WTC11 (cell line): ENCODE measurements at regions not wholly inside any gene's neighbourhood (a gene's known extent, or its start where the extent isn't known, plus 50 kb on each side); places are given as distances from the start of the nearest gene placed in this dataset.

Experiments
- ATAC-seq: fragments of 200-7000 bp; cut with Tn5 transposase; 2 replicates; pipeline ENCODE4 v1.10.0; 2021; ENCODE audit warnings: mild to moderate bottlenecking, moderate library complexity
- CTCF ChIA-PET: fragments of 300-600 bp; sonication (Branson Sonifier 250); formaldehyde crosslinking; loops from one replicate; lab custom pipeline; 2021; ENCODE audit warnings: antibody characterized with exemption; lab: Charles Lee
- POLR2A ChIA-PET: fragments of 350-600 bp; sonication (Branson Sonifier 250); formaldehyde crosslinking; loops from one replicate; lab custom pipeline; 2021; ENCODE audit warnings: antibody characterized with exemption; lab: Charles Lee
- DNase-seq: peaks from one replicate; pipeline ENCODE4 v3.0.0; 2021; ENCODE audit warnings: low spot score
- H3K27ac Mint-ChIP-seq: 2 replicates; pipeline ENCODE4 v1.8.0; 2021; ENCODE audit warnings: mixed read lengths
- H3K27me3 Mint-ChIP-seq: 2 replicates; pipeline ENCODE4 v1.8.0; 2021; ENCODE audit warnings: low read depth, mild to moderate bottlenecking, moderate library complexity, mixed read lengths
- H3K36me3 Mint-ChIP-seq: 2 replicates; pipeline ENCODE4 v1.8.0; 2021; ENCODE audit warnings: mixed read lengths
- H3K4me1 Mint-ChIP-seq: 2 replicates; pipeline ENCODE4 v1.8.0; 2022; ENCODE audit warnings: mixed read lengths
- H3K4me3 Mint-ChIP-seq: 2 replicates; pipeline ENCODE4 v1.8.0; 2021; ENCODE audit warnings: mild to moderate bottlenecking, moderate library complexity, mixed read lengths
- H3K9me3 Mint-ChIP-seq: 2 replicates; pipeline ENCODE4 v1.8.0; 2021; ENCODE audit warnings: mixed read lengths
- ATF1 ChIP-seq: sonication (generic); formaldehyde crosslinking; IDR thresholded peaks from 2 replicates; pipeline ENCODE4 v1.8.1; 2023; ENCODE audit warnings: mild to moderate bottlenecking, moderate library complexity, missing genetic modification reagents
- CTCF ChIP-seq: fragments of 200-600 bp; IDR thresholded peaks from 2 replicates; pipeline ENCODE4 v1.8.0; 2022; ENCODE audit warnings: antibody characterized with exemption
- E2F4 ChIP-seq: sonication (generic); formaldehyde crosslinking; IDR thresholded peaks from 2 replicates; pipeline ENCODE4 v1.8.1; 2022; ENCODE audit warnings: low read depth, mild to moderate bottlenecking, moderate library complexity, missing genetic modification reagents, borderline replicate concordance
- FOXJ3 ChIP-seq: sonication (generic); formaldehyde crosslinking; IDR thresholded peaks from 2 replicates; pipeline ENCODE4 v1.9.0; 2021; ENCODE audit warnings: missing genetic modification reagents, mild to moderate bottlenecking, borderline replicate concordance
- FOXK1 ChIP-seq: sonication (generic); formaldehyde crosslinking; IDR thresholded peaks from 2 replicates; pipeline ENCODE4 v1.8.0; 2022; ENCODE audit warnings: mild to moderate bottlenecking, moderate library complexity, missing genetic modification reagents
- FOXP1 ChIP-seq: sonication (generic); formaldehyde crosslinking; IDR thresholded peaks from 2 replicates; pipeline ENCODE4 v1.8.0; 2022; ENCODE audit warnings: missing genetic modification reagents, mild to moderate bottlenecking, moderate library complexity, borderline replicate concordance
- JAZF1 ChIP-seq: fragments of 250-450 bp; sonication (Bioruptor Pico); IDR thresholded peaks from 2 replicates; pipeline ENCODE4 v1.9.0; 2021; ENCODE audit warnings: moderate library complexity, mild to moderate bottlenecking, inconsistent platforms
- MXD4 ChIP-seq: fragments of 250-450 bp; sonication (Bioruptor Pico); IDR thresholded peaks from 2 replicates; pipeline ENCODE4 v1.8.0; 2021; ENCODE audit warnings: mild to moderate bottlenecking, moderate library complexity, borderline replicate concordance
- NR1H2 ChIP-seq: sonication (generic); formaldehyde crosslinking; IDR thresholded peaks from 2 replicates; pipeline ENCODE4 v1.9.0; 2021; ENCODE audit warnings: mild to moderate bottlenecking, moderate library complexity, missing genetic modification reagents
- NR2C2 ChIP-seq: sonication (generic); formaldehyde crosslinking; IDR thresholded peaks from 2 replicates; pipeline ENCODE4 v1.8.0; 2022; ENCODE audit warnings: mild to moderate bottlenecking, missing genetic modification reagents
- SMAD3 ChIP-seq: sonication (generic); formaldehyde crosslinking; IDR thresholded peaks from 2 replicates; pipeline ENCODE4 v1.8.0; 2022; ENCODE audit warnings: missing genetic modification reagents, mild to moderate bottlenecking, borderline replicate concordance
- ZBTB21 ChIP-seq: sonication (generic); formaldehyde crosslinking; IDR thresholded peaks from 2 replicates; pipeline ENCODE4 v1.8.1; 2023; ENCODE audit warnings: mild to moderate bottlenecking, missing genetic modification reagents, borderline replicate concordance
- ZNF121 ChIP-seq: sonication (generic); formaldehyde crosslinking; IDR thresholded peaks from 2 replicates; pipeline ENCODE4 v1.8.0; 2023; ENCODE audit warnings: missing genetic modification reagents
- ZNF232 ChIP-seq: sonication (generic); formaldehyde crosslinking; IDR thresholded peaks from 2 replicates; pipeline ENCODE4 v1.8.0; 2022; ENCODE audit warnings: mild to moderate bottlenecking, missing genetic modification reagents
- ZNF263 ChIP-seq: sonication (generic); formaldehyde crosslinking; IDR thresholded peaks from 2 replicates; pipeline ENCODE4 v1.8.1; 2022; ENCODE audit warnings: low read depth, mild to moderate bottlenecking, moderate library complexity, missing genetic modification reagents
- ZNF317 ChIP-seq: sonication (generic); formaldehyde crosslinking; IDR thresholded peaks from 2 replicates; pipeline ENCODE4 v1.8.1; 2023; ENCODE audit warnings: low read depth, mild to moderate bottlenecking, moderate library complexity, missing genetic modification reagents, borderline replicate concordance
- TF ChIP-seq, protein P1 (sequence below): fragments of 250-450 bp; sonication (Bioruptor Pico); IDR thresholded peaks from 2 replicates; pipeline ENCODE4 v1.9.0; 2021; ENCODE audit warnings: moderate library complexity, mild to moderate bottlenecking, inconsistent platforms, borderline replicate concordance
- TF ChIP-seq, protein P2 (sequence below): fragments of 250-450 bp; sonication (Bioruptor Pico); IDR thresholded peaks from 2 replicates; pipeline ENCODE4 v1.9.0; 2021; ENCODE audit warnings: mild to moderate bottlenecking, borderline replicate concordance
- TF ChIP-seq, protein P3 (sequence below): sonication (generic); formaldehyde crosslinking; IDR thresholded peaks from 2 replicates; pipeline ENCODE4 v1.8.1; 2023; ENCODE audit warnings: mild to moderate bottlenecking, missing genetic modification reagents

DNA sequence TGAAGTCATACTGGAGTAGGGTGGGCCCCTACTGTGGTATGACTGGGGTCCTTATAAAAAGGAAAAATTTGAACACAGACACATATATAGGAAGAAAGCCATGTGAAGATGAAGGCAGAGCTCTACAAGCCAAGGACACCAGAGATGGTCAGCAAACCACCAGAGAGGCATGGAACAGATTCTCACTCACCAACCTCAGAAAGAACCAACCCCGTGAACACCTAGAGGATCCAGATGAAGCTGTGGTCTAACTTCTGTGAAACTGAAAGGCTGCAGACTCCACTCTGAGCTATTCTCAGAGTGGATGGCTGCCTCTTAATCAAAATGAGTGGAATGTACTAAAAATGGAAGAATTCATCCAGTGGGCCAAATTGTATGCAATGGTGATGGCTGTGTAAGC lies 149.6 kb downstream of the ABCA8 start:
- no peak overlapping the region for H3K27ac Mint-ChIP-seq
- H3K36me3 Mint-ChIP-seq, result no peaks in the 10 kb centered on the region
- ATAC-seq, result no peak
- H3K9me3 Mint-ChIP-seq, result peaks cover 5% of the 10 kb centered on the region; the same call in 1 of the 2 replicates
- TF ChIP-seq ZNF317 (no peak), NR2C2 (CRISPR knock-in tag) (no peak), E2F4 (no peak), NR1H2 (CRISPR knock-in tag) (no peak), ZNF121 (no peak), ATF1 (CRISPR knock-in tag) (no peak), FOXK1 (CRISPR knock-in tag) (no peak)
- TF ChIP-seq, protein P1, sequence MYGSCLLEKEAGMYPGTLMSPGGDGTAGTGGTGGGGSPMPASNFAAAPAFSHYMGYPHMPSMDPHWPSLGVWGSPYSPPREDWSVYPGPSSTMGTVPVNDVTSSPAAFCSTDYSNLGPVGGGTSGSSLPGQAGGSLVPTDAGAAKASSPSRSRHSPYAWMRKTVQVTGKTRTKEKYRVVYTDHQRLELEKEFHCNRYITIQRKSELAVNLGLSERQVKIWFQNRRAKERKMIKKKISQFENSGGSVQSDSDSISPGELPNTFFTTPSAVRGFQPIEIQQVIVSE (CRISPR knock-in tag), result no peak
- TF ChIP-seq, protein P2, sequence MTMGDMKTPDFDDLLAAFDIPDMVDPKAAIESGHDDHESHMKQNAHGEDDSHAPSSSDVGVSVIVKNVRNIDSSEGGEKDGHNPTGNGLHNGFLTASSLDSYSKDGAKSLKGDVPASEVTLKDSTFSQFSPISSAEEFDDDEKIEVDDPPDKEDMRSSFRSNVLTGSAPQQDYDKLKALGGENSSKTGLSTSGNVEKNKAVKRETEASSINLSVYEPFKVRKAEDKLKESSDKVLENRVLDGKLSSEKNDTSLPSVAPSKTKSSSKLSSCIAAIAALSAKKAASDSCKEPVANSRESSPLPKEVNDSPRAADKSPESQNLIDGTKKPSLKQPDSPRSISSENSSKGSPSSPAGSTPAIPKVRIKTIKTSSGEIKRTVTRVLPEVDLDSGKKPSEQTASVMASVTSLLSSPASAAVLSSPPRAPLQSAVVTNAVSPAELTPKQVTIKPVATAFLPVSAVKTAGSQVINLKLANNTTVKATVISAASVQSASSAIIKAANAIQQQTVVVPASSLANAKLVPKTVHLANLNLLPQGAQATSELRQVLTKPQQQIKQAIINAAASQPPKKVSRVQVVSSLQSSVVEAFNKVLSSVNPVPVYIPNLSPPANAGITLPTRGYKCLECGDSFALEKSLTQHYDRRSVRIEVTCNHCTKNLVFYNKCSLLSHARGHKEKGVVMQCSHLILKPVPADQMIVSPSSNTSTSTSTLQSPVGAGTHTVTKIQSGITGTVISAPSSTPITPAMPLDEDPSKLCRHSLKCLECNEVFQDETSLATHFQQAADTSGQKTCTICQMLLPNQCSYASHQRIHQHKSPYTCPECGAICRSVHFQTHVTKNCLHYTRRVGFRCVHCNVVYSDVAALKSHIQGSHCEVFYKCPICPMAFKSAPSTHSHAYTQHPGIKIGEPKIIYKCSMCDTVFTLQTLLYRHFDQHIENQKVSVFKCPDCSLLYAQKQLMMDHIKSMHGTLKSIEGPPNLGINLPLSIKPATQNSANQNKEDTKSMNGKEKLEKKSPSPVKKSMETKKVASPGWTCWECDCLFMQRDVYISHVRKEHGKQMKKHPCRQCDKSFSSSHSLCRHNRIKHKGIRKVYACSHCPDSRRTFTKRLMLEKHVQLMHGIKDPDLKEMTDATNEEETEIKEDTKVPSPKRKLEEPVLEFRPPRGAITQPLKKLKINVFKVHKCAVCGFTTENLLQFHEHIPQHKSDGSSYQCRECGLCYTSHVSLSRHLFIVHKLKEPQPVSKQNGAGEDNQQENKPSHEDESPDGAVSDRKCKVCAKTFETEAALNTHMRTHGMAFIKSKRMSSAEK (CRISPR knock-in tag), result no peak
- no peaks in the 10 kb centered on the region for H3K27me3 Mint-ChIP-seq
- POLR2A ChIA-PET, result no interaction called here
- no peak for DNase-seq
- no peak overlapping the region for H3K4me3 Mint-ChIP-seq
- CTCF ChIA-PET, result no interaction called here
- H3K4me1 Mint-ChIP-seq, result peaks cover 4% of the 10 kb centered on the region; the same call in 1 of the 2 replicates

DNA sequence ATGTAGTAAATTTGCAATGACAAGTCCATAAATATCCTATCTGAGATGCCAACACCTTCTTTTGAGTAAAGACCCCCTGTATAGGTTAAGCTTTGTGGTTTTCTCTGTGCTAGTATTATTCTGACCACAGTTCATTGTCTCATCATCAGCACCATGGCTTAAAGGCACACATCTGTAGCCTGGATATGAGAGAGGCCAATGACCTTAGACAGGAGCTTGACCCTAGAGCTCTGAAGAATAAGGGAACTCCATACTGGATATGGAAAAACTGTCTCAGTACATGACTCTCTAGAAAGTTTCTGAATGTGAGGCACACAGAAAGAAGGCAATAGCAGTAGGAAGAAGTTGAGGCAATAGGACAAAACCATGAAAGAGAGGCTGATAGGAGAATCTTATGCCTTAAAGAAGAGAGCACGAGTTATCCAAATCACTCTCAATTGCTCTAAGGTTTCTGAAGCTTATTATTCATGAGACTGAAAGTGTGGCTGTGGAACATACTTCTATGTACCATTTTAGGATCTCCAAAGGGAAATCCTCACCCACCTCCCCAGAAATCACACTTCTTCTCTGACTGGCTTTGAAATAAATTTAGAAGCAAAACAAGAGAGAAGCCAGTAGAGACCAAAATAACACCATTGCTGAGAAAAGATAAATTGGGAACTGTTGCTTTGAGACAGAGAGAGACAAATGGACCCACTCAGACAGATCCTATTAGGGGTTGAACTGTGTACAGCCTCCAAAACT lies 150.2 kb downstream of the ABCA8 start:
- H3K36me3 Mint-ChIP-seq, result no peaks in the 10 kb centered on the region
- peaks cover 5% of the 10 kb centered on the region; the same call in 1 of the 2 replicates for H3K9me3 Mint-ChIP-seq
- H3K4me3 Mint-ChIP-seq, result no peak overlapping the region
- no peak for DNase-seq
- peaks cover 4% of the 10 kb centered on the region; the same call in 1 of the 2 replicates for H3K4me1 Mint-ChIP-seq
- H3K27ac Mint-ChIP-seq, result no peak overlapping the region
- CTCF ChIA-PET, result no interaction called here
- no peak for TF ChIP-seq ZNF232 (CRISPR knock-in tag)
- no peak for TF ChIP-seq JAZF1 (CRISPR knock-in tag)
- TF ChIP-seq MXD4 (CRISPR knock-in tag), result no peak
- no peak for TF ChIP-seq SMAD3
- no peak for TF ChIP-seq ZBTB21
- no peak for TF ChIP-seq FOXK1 (CRISPR knock-in tag)
- TF ChIP-seq ZNF263, result no peak
- no peak for TF ChIP-seq FOXJ3
- TF ChIP-seq FOXP1 (CRISPR knock-in tag), result no peak
- no peak for TF ChIP-seq CTCF
- TF ChIP-seq, protein P3, sequence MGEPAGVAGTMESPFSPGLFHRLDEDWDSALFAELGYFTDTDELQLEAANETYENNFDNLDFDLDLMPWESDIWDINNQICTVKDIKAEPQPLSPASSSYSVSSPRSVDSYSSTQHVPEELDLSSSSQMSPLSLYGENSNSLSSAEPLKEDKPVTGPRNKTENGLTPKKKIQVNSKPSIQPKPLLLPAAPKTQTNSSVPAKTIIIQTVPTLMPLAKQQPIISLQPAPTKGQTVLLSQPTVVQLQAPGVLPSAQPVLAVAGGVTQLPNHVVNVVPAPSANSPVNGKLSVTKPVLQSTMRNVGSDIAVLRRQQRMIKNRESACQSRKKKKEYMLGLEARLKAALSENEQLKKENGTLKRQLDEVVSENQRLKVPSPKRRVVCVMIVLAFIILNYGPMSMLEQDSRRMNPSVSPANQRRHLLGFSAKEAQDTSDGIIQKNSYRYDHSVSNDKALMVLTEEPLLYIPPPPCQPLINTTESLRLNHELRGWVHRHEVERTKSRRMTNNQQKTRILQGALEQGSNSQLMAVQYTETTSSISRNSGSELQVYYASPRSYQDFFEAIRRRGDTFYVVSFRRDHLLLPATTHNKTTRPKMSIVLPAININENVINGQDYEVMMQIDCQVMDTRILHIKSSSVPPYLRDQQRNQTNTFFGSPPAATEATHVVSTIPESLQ (CRISPR knock-in tag), result no peak
- no peak for ATAC-seq
- no peaks in the 10 kb centered on the region for H3K27me3 Mint-ChIP-seq
- POLR2A ChIA-PET, result no interaction called here
